HG03103 (cell line): ENCODE measurements at regions not wholly inside any gene's neighbourhood (a gene's known extent, or its start where the extent isn't known, plus 50 kb on each side); places are given as distances from the start of the nearest gene placed in this dataset.

Experiments
- ATAC-seq: cut with Tn5 transposase; IDR thresholded peaks from one replicate; pipeline ENCODE4 v1.9.1; 2021; ENCODE audit warnings: low read depth; ENCODE audit not compliant: unreplicated experiment

GRCh38 chr9:115637661-115638060 lies 515.9 kb upstream of the PAPPA start:
- no peak for ATAC-seq

- ATAC-seq = no peak
These were observed 512.7 kb upstream of the PAPPA start for GRCh38 chr9:115640887-115641286.

GRCh38 chr9:115642285-115642684 lies 511.3 kb upstream of the PAPPA start:
- no peak for ATAC-seq

GRCh38 chr9:115643948-115644727 lies 509.5 kb upstream of the PAPPA start:
- ATAC-seq = no peak

- ATAC-seq = no peak
These were observed 503.6 kb upstream of the PAPPA start for GRCh38 chr9:115649991-115650472.

GRCh38 chr9:115650768-115651167 lies 502.8 kb upstream of the PAPPA start:
- ATAC-seq = no peak

- no peak for ATAC-seq
These were observed 502.1 kb upstream of the PAPPA start for GRCh38 chr9:115651461-115651860.

GRCh38 chr9:115653171-115653606 lies 500.4 kb upstream of the PAPPA start:
- ATAC-seq = no peak

GRCh38 chr9:115657695-115658094 lies 495.9 kb upstream of the PAPPA start:
- ATAC-seq = no peak

GRCh38 chr9:115665519-115665918 lies 488.1 kb upstream of the PAPPA start:
- no peak for ATAC-seq

- ATAC-seq = no peak
These were observed 485.1 kb upstream of the PAPPA start for GRCh38 chr9:115668521-115668920.

GRCh38 chr9:115671236-115671962 lies 482.2 kb upstream of the PAPPA start:
- ATAC-seq = no peak

- ATAC-seq = no peak
These were observed 481.7 kb upstream of the PAPPA start for GRCh38 chr9:115671963-115672305.

- ATAC-seq = no peak
These were observed 480.9 kb upstream of the PAPPA start for GRCh38 chr9:115672477-115673316.

GRCh38 chr9:115673599-115673998 lies 480.0 kb upstream of the PAPPA start:
- ATAC-seq = no peak

- ATAC-seq = no peak
These were observed 479.5 kb upstream of the PAPPA start for GRCh38 chr9:115674091-115674490.

GRCh38 chr9:115675834-115676233 lies 477.8 kb upstream of the PAPPA start:
- no peak for ATAC-seq

GRCh38 chr9:115680231-115680630 lies 473.4 kb upstream of the PAPPA start:
- no peak for ATAC-seq

GRCh38 chr9:115681585-115681984 lies 472.0 kb upstream of the PAPPA start:
- no peak for ATAC-seq

- ATAC-seq = no peak
These were observed 467.5 kb upstream of the PAPPA start for GRCh38 chr9:115686069-115686468.

- ATAC-seq = no peak
These were observed 466.2 kb upstream of the PAPPA start for GRCh38 chr9:115687356-115687755.
